NCI-H748 (cell line): ENCODE measurements at regions not wholly inside any gene's neighbourhood (a gene's known extent, or its start where the extent isn't known, plus 50 kb on each side); places are given as distances from the start of the nearest gene placed in this dataset.
A peak's percentile ranks its signal among the peaks of the same experiment; 100 is the strongest.
"Not testable (repeated sequence)": the region's sequence is repeated elsewhere in the genome, so short reads cannot be mapped to it uniquely, and the experiment has no call there.

ENCODE experiments used
- DNase-seq: peaks from one replicate; lab custom pipeline; 2025; ENCODE audit not compliant: unreplicated experiment; lab: John Stamatoyannopoulos, UW

- no peak for DNase-seq
These were observed 205.3 kb downstream of the SOX2 start for GRCh38 chr3:181917027-181917426.

GRCh38 chr3:181919375-181919774 lies 207.7 kb downstream of the SOX2 start:
- no peak for DNase-seq

- no peak for DNase-seq
These were observed 208.7 kb downstream of the SOX2 start for GRCh38 chr3:181920409-181920808.

GRCh38 chr3:181921220-181921619 lies 209.5 kb downstream of the SOX2 start:
- no peak for DNase-seq

GRCh38 chr3:181925841-181926240 lies 214.1 kb downstream of the SOX2 start:
- DNase-seq, result not testable (repeated sequence)

GRCh38 chr3:181929501-181929900 lies 217.8 kb downstream of the SOX2 start:
- DNase-seq, result no peak

- no peak for DNase-seq
These were observed 218.4 kb downstream of the SOX2 start for GRCh38 chr3:181930105-181930504.

GRCh38 chr3:181932039-181932438 lies 220.3 kb downstream of the SOX2 start:
- no peak for DNase-seq

GRCh38 chr3:181933052-181933618 lies 221.4 kb downstream of the SOX2 start:
- peak; percentile 10 for DNase-seq

- no peak for DNase-seq
These were observed 224.2 kb downstream of the SOX2 start for GRCh38 chr3:181935915-181936314.

GRCh38 chr3:181936774-181937173 lies 225.0 kb downstream of the SOX2 start:
- DNase-seq, result no peak

GRCh38 chr3:181938580-181938979 lies 226.9 kb downstream of the SOX2 start:
- not testable (repeated sequence) for DNase-seq

- DNase-seq, result no peak
These were observed 229.0 kb downstream of the SOX2 start for GRCh38 chr3:181940703-181941102.

GRCh38 chr3:181941250-181941649 lies 229.5 kb downstream of the SOX2 start:
- peak; percentile 61 for DNase-seq

GRCh38 chr3:181943285-181943684 lies 231.6 kb downstream of the SOX2 start:
- no peak for DNase-seq

GRCh38 chr3:181947606-181948005 lies 235.9 kb downstream of the SOX2 start:
- DNase-seq, result no peak

GRCh38 chr3:181948286-181948685 lies 236.6 kb downstream of the SOX2 start:
- DNase-seq, result peak; percentile 5

- no peak for DNase-seq
These were observed 240.5 kb downstream of the SOX2 start for GRCh38 chr3:181952221-181952620.

GRCh38 chr3:181952929-181953328 lies 241.2 kb downstream of the SOX2 start:
- DNase-seq, result no peak

GRCh38 chr3:181955566-181955965 lies 243.8 kb downstream of the SOX2 start:
- DNase-seq, result no peak

GRCh38 chr3:181956122-181956521 lies 244.4 kb downstream of the SOX2 start:
- no peak for DNase-seq

GRCh38 chr3:181966393-181966792 lies 254.7 kb downstream of the SOX2 start:
- no peak for DNase-seq

GRCh38 chr3:181969925-181970324 lies 258.2 kb downstream of the SOX2 start:
- DNase-seq, result no peak
